NK-92 treated with Interleukin-12 subunit alpha and Interleukin-12 subunit beta, amount 100 ng/mL, for 24 hours (cell line): ENCODE measurements at regions not wholly inside any gene's neighbourhood (a gene's known extent, or its start where the extent isn't known, plus 50 kb on each side); places are given as distances from the start of the nearest gene placed in this dataset.

Source experiments
- DNase-seq: peaks from one replicate; lab custom pipeline; 2025; lab: John Stamatoyannopoulos, UW

DNA sequence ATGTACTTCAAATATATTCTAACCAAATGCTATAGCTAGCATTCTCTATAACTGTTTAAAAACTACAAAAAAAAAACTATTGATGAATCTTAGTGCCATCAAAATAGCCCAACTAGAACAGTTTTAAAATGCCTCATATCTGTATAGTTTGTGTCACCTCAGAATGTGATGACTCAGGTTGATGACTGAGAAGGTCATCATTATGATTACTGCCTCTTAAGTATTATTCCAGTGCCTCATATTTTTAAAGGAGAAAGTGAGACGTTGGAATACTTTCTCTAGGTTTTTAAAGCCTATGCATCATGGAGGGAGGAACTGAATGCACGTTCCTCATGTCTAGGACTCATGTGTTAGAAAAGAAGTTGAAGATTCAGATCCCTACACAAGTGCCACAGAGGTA, 88.2 kb downstream of the TMA16 start:
- no peak for DNase-seq

DNA sequence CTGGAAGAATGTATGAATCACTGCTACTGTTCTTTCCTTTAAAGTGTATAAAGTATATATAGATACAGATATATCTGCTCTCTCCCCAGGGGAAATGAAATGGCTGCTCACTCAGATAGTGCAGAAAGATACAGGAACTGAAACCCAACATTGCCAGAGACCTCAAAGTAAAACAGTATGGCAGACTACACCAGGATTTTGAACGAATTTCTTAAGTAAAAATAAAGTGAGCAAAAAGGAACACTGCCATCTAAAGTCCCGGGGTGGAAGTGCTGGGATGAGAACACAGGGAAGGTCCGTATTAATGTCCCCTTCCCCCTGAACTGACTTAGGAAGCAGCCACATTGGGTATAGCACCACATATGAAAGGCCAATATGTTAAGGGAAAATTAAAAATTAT, 93.4 kb downstream of the TMA16 start:
- DNase-seq: no peak

GRCh38 chr4:163588532-163588931, 94.0 kb downstream of the TMA16 start:
- no peak for DNase-seq

- DNase-seq: no peak
Measured at GRCh38 chr4:163590103-163590502, 95.6 kb downstream of the TMA16 start.

DNA sequence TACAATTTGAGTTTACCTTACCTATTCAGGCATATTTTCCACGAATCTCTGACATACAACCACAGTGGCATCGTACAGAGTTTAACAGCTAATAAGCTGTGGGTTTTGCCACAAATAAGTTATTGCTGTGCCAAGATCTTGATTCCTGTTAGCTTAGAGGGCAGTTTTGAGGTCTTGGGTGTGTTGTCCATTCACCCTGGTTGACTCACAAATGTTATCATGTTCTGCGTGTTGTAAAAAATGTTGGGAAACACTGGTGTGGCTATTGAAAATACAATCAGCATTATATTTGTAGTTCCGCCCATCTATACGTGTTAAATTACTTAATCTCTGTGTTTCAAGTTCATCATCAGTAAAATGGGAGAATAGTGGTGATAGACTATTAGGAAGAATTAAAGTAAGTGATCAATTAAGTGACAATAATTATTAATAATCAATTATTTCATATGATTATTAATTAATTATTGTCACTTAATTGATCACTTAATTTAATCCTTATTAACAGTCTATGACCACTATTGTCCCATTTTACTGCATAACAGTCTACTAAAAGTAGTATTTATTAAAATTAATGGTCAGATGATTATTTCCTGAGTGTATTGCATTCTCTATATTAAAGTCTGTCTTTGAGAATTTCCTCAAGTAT, 96.3 kb downstream of the TMA16 start:
- no peak for DNase-seq

GRCh38 chr4:163591614-163592020, 97.1 kb downstream of the TMA16 start:
- DNase-seq: no peak

DNA sequence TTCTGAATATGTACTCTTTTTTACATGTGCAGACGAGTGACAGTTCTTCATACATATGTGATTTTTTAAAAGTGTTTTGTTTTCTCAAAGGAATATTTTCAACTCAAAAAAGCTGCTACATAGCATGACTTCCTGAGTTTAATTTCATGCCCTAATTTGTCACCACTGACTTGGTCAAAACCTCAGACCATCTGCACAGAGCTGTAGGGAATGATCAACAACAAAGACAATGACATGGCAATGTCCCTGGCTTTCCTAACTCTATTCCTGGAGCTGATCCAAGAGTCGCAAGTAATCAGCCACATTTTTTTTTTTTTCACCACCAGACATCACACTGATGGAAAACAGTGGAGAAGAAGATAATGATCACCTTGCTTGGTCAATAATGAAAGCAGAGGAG, 97.7 kb downstream of the TMA16 start:
- DNase-seq: no peak

GRCh38 chr4:163595580-163595979, 101.1 kb downstream of the TMA16 start:
- no peak for DNase-seq

GRCh38 chr4:163598028-163598427, 103.5 kb downstream of the TMA16 start:
- DNase-seq: no peak

DNA sequence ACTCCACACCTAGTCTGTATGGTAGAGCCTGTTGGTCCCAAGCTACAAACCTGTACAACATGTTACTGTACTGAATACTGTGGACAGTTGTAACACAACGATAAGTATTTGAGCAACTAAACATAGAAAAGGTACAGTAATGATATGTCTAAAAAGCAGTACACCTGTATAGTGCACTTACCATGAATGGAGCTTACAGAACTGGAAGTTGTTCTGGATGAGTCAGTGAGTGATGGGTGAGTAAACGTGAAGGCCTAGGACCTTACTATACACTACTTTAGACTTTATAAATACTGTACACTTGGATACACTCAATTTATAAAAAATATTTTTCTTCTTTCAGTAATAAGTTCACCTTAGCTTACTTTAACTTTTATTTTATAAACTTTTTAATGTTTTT, 104.0 kb downstream of the TMA16 start:
- no peak for DNase-seq

GRCh38 chr4:163600727-163601126, 106.2 kb downstream of the TMA16 start:
- DNase-seq: no peak

DNA sequence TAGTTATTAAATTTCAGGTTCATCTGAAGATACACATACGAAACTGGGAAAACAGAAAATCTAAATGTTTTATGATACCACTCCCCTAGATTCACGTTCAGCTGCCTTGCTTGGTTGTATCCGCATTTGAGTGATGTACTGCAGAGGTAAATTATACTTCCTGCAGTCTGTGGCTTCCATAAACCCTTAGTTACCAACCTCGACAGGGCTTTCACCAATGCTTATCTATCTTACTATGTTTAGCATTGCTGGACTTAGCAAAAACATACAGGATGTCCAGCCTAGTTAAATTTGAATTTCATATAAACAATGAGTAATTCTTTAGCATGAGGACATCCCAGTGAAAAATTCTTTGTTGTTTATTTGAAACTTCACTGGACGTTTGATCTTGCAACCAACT, 108.8 kb downstream of the TMA16 start:
- DNase-seq: no peak

DNA sequence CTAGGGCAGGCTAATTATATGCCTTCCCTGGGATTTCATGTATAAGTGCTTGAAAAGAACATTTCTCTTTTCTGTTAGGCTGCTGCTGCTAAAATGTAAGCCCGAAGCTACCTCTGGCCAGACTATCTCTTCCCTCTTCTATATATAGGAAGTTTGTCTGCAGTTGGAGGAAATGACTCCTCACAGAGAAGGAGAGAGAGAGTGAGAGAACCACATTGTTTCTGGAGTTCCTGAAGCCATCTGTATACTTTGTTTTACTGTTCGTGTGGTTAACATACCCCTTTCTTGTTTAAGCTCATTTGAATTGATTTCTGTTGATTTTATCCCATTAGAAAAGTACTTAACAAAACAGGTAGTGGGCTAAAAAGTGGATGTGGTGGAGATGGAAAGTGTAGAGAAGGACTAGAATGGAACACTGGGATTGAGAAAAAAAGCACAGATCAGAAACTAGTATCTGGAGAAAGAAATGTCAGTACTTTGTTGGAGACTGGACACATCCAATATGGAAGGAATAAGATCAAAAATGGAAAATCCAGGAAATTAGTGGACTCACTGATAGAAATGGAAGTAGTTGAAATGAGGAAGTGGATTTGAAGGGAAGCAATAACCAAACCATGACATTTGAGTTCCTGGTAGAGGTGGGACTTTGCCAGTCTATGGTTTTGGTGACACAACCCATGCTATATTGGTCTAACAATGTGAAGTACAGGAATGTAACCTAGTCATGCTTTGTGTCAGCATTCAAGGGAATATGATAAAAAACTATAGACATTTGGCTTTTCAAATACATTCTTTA, 112.6 kb downstream of the TMA16 start:
- DNase-seq: no peak

DNA sequence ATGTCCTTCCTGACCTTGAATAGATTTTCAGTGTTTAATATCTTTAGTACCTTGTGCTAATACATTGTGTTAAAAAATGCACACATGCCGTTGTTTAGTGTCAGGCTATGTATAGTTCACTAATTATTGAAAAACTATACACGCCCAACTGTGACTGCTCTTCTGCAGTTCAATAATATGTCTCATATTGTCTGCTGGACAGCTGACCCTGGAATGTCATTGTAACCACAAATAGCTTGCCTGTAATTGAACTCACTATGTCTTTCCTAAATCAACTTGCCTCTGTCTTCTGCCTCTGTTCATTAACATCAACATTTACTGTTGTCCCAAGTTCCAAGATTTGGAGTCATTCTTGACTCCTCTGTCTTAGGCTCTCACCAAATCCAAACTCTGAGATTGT, 114.5 kb downstream of the TMA16 start:
- no peak for DNase-seq

GRCh38 chr4:163610648-163611047, 116.2 kb downstream of the TMA16 start:
- DNase-seq: no peak

- no peak for DNase-seq
Measured at GRCh38 chr4:163611182-163611581, 116.7 kb downstream of the TMA16 start.

DNA sequence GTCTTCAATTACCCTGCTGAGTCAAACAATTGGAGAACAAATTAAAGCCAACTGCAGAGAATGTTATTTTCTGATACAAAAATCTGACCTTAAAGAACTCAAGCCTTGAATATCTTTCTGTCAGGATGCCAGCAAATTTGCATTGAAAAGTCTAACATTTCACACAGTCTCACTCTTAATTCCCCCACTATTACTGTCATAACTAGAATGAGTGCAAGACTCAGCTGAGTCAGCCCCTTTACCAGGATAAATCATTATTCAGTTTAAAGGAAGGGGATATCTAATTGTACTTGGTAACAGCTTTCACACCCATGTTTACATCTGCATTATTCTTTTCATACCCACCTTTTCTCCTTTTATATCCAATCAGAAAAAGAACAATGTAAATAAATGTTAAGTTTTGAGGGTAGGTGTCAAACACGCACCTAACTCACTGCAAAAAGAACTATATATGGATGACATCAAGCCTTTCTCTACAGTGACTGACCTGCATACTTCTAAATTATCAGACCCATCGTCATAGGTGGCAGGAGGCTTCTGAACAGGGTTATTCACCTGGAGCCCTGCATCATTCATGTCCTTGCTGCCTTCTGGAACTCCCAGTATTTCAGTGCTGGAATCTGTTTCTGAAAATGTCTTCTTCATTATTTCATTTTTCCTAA, 117.4 kb downstream of the TMA16 start:
- DNase-seq: no peak

- DNase-seq: no peak
Measured at GRCh38 chr4:163612762-163613161, 118.3 kb downstream of the TMA16 start.

- no peak for DNase-seq
Measured at GRCh38 chr4:163613383-163613782, 118.9 kb downstream of the TMA16 start.

DNA sequence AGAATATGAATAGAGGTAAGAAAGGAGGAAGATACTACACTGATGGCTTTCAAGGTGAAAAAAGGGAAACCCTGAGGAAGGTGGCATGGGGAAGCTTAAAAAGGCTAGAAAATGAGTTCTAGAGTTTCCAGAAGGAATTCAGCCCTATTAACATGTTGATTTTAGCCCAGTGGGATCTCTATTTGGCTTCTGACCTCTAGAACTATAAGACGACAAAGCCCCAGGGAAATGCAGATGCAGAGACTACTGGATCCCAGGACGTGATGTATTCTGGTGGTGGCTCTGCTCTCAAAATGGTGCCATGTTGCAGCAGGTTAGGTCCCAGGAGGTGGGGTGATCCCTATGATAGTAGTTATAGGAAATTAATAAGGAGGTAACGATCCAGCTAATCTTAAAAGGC, 120.4 kb downstream of the TMA16 start:
- no peak for DNase-seq

DNA sequence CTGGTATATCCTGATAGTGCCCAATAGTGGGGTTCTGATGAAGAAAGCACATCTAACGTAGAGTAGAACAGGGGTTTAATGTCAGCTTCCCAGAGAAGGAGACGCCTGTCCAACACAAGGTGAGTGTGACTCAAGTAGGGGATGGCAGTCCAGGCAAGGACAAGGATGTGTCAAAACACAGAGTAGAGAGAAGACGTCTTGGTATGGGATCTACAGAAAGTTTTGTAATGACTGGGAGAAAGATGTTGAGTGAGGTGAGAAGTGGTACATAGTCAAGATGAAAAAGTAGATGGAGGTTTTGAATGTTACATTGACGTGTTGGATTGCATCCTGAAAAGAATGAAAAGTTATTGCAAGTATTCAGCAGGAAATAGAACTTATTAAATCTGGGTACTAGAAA, 124.4 kb downstream of the TMA16 start:
- DNase-seq: no peak

- no peak for DNase-seq
Measured at GRCh38 chr4:163620738-163621137, 126.2 kb downstream of the TMA16 start.

- no peak for DNase-seq
Measured at GRCh38 chr4:163621821-163622220, 127.3 kb downstream of the TMA16 start.
